KBM-7 (cell line): ENCODE measurements at regions not wholly inside any gene's neighbourhood (a gene's known extent, or its start where the extent isn't known, plus 50 kb on each side); places are given as distances from the start of the nearest gene placed in this dataset.
A peak's percentile ranks its signal among the peaks of the same experiment; 100 is the strongest.

ENCODE experiments used
- DNase-seq: peaks from one replicate; pipeline ENCODE4 v3.0.0-alpha.2; 2015
- in situ Hi-C: fragments of 300-500 bp; cut with MboI; formaldehyde crosslinking; loops from 2 replicates; pipeline ENCODE4 v1.14.3; 2020; ENCODE audit warnings: low sequenced_read_pairs, low pct_unique_long_range_greater_than_20kb, mixed read lengths

GRCh38 chr4:124212815-124213630, 499.5 kb downstream of the ANKRD50 start:
- in situ Hi-C loops = no loop called here
- DNase-seq = no peak

GRCh38 chr4:124219389-124219788, 493.1 kb downstream of the ANKRD50 start:
- in situ Hi-C loops = no loop called here
- DNase-seq = no peak

- in situ Hi-C loops = no loop called here
- DNase-seq = no peak
Observed at GRCh38 chr4:124224256-124224655, 488.3 kb downstream of the ANKRD50 start.

GRCh38 chr4:124227981-124228380, 484.6 kb downstream of the ANKRD50 start:
- no peak for DNase-seq
- in situ Hi-C loops = no loop called here

GRCh38 chr4:124230268-124230667, 482.3 kb downstream of the ANKRD50 start:
- no peak for DNase-seq
- in situ Hi-C loops = no loop called here

GRCh38 chr4:124234771-124235170, 477.8 kb downstream of the ANKRD50 start:
- no peak for DNase-seq
- in situ Hi-C loops = no loop called here

- in situ Hi-C loops = no loop called here
- DNase-seq = no peak
Observed at GRCh38 chr4:124243671-124244366, 468.7 kb downstream of the ANKRD50 start.

GRCh38 chr4:124253080-124253479, 459.5 kb downstream of the ANKRD50 start:
- in situ Hi-C loops = no loop called here
- no peak for DNase-seq

GRCh38 chr4:124262211-124263179, 450.0 kb downstream of the ANKRD50 start:
- peak; percentile 65 for DNase-seq
- in situ Hi-C loops = no loop called here

- DNase-seq = no peak
- in situ Hi-C loops = no loop called here
Observed at GRCh38 chr4:124265701-124266100, 446.8 kb downstream of the ANKRD50 start.

- in situ Hi-C loops = no loop called here
- DNase-seq = no peak
Observed at GRCh38 chr4:124266721-124267120, 445.8 kb downstream of the ANKRD50 start.

- DNase-seq = no peak
- in situ Hi-C loops = no loop called here
Observed at GRCh38 chr4:124276461-124276860, 436.1 kb downstream of the ANKRD50 start.

GRCh38 chr4:124277691-124278090, 434.8 kb downstream of the ANKRD50 start:
- in situ Hi-C loops = no loop called here
- no peak for DNase-seq

- in situ Hi-C loops = no loop called here
- no peak for DNase-seq
Observed at GRCh38 chr4:124278477-124278876, 434.1 kb downstream of the ANKRD50 start.

- DNase-seq = no peak
- in situ Hi-C loops = no loop called here
Observed at GRCh38 chr4:124279741-124280140, 432.8 kb downstream of the ANKRD50 start.

- in situ Hi-C loops = no loop called here
- DNase-seq = no peak
Observed at GRCh38 chr4:124282301-124282898, 430.1 kb downstream of the ANKRD50 start.

- no peak for DNase-seq
- in situ Hi-C loops = no loop called here
Observed at GRCh38 chr4:124288706-124289486, 423.6 kb downstream of the ANKRD50 start.

GRCh38 chr4:124290678-124291077, 421.9 kb downstream of the ANKRD50 start:
- no peak for DNase-seq
- in situ Hi-C loops = no loop called here
